Stimulated activated CD4-positive, alpha-beta T cell treated with anti-CD3 and anti-CD28 coated beads, Interleukin-1b, Interleukin-23, amount 100 ng/mL, for 24 hours (primary cell): ENCODE measurements at regions not wholly inside any gene's neighbourhood (a gene's known extent, or its start where the extent isn't known, plus 50 kb on each side); places are given as distances from the start of the nearest gene placed in this dataset.

Experiments used
- DNase-seq, 4 experiments: peaks; one replicate each; pipeline ENCODE4 v3.0.0-alpha.2; 2020; ENCODE audit warnings: low read depth in 4 of 4, low spot score in 1 of 4

DNA sequence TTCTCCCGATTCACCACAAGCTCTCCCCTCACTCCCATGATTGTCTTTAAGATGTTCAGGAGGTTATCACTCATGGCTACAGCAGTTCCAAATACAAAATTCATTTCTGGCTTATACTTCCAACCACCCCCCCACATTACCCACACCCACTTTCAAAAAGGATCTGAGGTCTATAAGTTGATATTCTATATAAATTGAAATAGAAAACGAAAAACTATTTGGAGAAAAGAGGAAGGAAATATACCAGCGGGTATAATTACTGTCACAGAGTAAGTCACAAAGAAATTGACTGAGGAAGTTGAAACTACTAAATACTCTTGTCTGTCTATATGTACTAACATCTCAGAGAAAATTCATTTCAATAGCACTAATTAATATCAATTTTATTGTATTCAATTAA lies 112.7 kb upstream of the TNFAIP3 start:
- no peak for DNase-seq

- DNase-seq, result no peak
Observed at GRCh38 chr6:137754866-137755265, 112.2 kb upstream of the TNFAIP3 start.

DNA sequence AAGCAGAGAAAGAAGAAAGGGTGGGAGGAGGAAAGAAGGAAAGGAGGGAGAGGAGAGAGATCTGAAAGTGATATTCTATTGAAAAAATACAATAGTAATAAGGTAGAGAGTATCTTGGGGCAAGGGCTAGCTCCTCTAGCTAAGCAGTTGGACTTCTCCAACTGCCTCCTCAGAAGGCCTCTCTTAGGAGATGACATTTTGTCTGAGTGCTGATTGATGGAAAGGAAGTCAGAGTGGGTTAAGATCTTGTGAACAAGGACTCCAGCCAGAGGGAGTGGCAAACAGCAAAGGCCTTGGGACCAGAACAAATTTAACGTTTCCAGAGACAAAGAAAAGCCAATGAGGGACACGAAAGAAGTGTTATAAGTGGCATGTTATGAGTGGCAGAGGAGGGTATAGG lies 111.8 kb upstream of the TNFAIP3 start:
- no peak for DNase-seq

DNA sequence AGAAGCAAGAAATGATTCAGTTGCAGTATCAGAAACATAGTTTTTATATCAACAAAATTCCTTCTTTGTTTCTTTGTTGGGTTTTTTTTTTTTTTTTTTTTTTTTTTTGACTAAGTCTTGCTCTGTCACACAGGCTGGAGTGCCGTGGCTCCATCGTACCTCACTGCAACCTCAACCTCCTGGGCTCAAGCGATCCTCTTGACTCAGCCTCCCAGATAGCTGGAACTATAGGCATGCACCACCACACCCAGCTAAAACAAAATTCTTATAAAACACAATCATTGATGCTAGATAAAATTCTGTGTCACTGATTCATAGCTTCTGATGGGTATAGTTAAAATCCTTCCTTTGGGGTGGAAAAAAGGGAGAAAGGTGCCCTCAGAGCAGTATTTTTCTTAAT lies 110.3 kb upstream of the TNFAIP3 start:
- DNase-seq, result no peak

DNA sequence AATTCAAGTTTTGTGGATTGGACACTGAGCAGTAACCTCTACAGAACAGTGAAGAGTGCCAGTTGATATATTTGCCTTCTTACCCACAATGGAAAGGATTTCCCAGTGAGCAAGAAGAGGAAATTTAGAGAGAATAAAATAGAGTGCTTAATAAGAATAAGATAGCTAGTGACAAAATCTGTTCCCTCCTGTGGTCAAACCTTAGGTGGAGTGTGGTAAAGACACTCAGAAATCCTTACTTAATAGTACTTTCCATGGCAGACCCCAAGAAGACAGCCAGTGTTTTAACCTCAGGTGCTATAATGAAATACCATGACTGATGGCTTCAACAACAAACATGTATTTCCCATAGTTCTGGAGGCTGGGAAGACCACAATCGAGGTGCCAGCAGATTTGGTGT lies 108.4 kb upstream of the TNFAIP3 start:
- no peak for DNase-seq

DNA sequence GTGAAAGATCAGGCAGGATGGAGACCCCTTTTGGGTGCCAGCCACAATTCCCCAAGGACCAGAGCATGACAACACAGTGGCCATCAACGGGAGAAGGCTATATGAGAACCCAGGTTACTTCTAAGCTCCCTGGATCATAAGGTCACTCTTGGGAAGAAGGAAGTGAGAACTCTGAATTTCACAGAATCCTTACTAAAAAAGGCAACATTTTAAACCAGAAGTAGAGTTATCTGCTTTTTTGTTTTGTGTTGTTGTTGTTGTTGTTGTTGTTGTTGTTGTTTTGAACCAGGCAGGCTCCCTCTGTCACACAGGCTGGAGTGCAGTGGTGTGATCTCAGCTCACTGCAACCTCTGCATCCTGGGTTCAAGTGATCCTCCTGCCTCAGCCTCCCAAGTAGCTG lies 107.4 kb upstream of the TNFAIP3 start:
- DNase-seq, result no peak

- DNase-seq, result no peak
Observed at GRCh38 chr6:137761072-137761471, 106.0 kb upstream of the TNFAIP3 start.

DNA sequence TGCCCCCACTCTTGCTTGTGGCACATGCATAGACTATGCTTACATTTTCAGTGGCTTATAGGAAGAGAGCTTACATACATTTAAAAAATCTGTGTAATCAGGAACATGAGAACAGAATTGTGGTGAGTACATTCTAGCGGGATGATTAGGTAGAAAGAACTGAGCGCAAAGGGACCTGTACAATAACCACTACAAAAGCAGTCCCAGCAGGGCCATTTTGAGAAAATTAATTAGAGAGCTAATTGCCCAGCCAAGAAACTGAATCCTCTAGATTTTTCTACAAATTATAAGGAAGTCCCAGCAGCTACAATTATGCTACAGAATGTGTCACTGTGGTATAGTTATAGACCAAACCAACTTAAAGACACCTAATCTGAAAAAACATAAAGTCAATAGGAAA lies 105.6 kb upstream of the TNFAIP3 start:
- DNase-seq, result no peak

DNA sequence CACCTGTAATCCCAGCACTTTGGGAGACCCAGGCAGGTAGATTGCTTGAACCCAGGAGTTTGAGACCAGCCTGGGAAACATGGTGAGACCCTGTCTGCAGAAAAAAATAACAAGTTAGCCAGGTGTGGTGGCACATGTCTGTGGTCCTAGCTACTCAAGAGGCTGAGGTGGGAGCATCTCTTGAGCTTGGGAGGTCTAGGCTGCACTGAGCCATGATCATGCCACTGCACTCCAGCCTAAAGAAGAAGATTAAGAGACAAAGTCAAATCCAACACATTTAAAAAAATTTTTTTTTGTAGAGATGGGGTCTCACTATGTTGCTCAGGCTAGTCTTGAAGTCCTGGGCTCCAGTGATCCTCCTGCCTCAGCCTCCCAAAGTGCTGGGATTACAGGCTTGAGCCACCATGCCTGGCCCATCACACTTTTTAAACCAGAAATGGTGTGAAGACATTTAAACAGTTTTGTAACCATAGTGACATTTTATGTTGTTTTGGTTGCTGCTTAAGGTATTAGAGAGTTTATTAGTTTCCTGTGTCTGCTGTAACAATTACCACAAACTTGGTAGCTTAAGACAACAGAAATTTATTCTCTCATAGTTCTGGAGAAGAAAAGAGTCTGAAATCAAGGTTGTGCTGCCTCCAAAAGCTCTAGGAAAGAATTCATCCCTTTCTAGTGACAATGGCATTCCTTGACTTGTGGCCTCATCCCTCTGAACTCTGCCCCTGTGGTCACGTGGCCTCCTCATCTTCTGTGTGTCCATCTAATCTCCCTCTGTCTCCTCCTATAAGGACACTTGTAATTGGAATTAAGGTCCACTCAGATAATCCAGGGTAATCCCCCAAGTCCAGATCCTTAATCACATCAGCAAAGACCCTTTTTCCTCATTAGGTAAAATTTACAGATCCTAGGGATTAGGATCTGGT lies 104.6 kb upstream of the TNFAIP3 start:
- no peak for DNase-seq

DNA sequence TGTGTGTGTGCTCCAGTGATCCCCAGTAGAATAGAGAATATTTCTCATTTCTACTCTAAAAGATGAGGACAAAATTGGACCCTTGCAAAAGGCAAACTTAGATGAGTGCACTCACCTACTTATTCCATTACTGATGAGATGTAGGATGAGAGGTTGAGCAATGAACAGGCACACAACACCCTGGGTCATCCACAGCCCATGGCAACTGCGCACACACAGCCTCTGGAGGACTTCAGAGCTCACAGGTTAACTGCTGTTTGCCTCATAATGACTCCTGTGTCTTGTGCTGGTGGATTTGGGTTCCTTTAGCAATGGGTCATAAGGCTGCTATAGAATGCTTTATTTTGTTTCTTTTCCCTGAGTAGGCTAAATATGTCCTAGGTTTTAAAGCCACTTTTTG lies 103.6 kb upstream of the TNFAIP3 start:
- DNase-seq, result no peak

- DNase-seq, result no peak
Observed at GRCh38 chr6:137763886-137764285, 103.2 kb upstream of the TNFAIP3 start.

DNA sequence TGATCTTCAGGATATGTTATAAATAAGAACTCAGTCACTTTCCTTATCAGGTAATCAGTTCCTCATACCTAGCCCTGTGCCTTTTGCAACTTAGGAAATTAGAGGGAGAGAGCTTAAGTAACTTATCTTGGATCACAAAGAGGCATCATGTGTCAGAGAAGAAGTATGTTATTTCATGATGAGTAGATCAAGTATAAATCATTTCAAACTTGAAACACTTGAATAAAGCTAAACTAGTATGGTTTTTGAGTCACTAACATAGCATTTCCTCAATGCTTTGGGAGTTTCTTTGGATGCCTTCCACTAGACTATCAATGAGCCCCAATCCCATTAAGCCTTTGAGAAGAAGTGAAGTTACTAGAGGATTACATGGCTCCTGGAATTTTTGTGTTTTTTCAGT lies 102.6 kb upstream of the TNFAIP3 start:
- DNase-seq, result no peak

GRCh38 chr6:137765059-137765458 lies 102.0 kb upstream of the TNFAIP3 start:
- no peak for DNase-seq

GRCh38 chr6:137766596-137767370 lies 100.3 kb upstream of the TNFAIP3 start:
- DNase-seq, result no peak

GRCh38 chr6:137767465-137767864 lies 99.6 kb upstream of the TNFAIP3 start:
- no peak for DNase-seq

DNA sequence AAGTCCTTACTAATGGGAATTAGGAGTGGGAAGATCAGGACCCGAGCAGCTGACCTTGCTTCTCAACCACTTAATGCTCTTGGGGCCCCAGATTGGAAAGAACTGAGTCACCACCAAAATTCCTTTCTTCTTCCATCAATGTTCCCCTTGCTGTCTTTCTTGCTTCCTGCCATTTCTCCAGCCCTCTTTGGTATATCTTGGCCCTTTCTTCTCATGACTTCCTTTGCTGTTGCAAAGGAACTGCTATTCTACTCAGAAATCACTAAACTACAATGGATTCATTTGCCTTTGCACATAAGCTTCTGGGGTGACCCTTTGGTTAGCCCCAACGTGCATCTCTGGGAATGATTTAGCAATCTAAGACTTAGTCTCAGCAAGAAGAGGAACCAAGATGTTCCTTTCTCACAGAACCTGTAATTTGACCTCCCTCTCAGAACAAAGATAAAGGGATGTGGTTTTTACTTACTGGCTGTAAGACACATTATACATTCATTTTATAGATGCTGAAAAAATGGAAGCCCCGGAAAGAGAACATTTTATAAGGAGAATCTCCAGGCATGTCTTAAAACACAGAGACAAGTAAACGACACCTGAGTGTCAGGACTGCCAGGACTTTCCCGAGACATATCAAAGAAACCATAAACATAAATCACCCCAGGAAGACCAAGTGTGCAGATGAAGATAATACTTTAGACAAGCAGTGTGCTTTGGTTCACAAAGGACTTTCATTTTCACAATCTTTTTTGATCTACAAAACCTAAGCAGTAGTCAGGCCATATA lies 99.0 kb upstream of the TNFAIP3 start:
- DNase-seq, result no peak

GRCh38 chr6:137768935-137769334 lies 98.1 kb upstream of the TNFAIP3 start:
- no peak for DNase-seq

- DNase-seq, result no peak
Observed at GRCh38 chr6:137769797-137770362, 97.2 kb upstream of the TNFAIP3 start.

DNA sequence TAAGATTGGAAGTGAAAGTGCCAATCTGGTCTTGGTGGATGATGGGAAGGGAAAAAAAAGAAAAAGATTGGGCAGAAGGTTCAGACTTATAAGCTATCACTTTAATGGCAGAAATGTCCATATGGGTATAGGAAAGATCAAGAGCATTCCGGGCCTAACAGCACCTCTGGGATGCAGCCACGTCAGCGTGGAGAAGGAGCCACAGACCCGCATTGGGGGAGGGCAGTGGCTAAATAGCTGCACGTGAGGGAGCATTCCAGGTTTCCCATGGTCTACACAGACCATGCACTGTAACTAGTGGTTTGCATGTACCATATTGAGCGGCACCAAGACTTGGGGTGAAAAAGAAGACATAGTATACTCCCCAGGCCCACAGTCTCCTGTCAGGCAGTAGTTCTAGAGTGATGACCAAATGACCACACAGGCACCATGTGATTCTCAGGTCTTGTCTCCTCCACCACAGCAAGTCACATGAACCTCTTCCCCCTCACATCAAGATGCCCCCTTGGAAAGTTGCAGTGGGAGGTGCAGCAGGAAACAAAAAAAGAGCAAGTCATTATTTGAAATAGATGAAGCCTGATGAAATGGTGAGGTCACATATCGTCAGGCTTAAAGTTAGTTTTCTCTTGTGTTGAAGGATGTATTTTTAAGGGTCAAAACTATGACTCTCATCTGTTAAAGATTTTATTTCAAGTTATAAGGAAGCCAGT lies 94.4 kb upstream of the TNFAIP3 start:
- no peak for DNase-seq

DNA sequence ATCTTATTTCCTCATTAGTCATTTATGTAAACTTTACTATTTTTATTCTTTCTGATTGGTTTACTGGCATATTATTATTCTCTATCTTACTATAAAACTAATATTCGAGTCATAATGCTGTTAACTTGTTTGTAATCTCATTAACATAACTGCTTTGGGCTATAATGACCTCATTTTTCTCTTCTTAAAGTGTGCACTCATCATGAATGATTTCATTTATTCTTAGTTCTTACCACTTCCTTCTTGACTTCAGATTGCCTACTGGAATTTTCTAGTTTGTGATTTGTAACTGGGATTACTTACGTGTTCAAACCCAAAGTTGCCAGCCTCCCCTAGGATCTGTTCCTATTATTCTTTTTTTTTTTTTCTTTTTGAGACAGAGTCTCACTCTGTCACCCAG lies 91.8 kb upstream of the TNFAIP3 start:
- DNase-seq, result no peak

DNA sequence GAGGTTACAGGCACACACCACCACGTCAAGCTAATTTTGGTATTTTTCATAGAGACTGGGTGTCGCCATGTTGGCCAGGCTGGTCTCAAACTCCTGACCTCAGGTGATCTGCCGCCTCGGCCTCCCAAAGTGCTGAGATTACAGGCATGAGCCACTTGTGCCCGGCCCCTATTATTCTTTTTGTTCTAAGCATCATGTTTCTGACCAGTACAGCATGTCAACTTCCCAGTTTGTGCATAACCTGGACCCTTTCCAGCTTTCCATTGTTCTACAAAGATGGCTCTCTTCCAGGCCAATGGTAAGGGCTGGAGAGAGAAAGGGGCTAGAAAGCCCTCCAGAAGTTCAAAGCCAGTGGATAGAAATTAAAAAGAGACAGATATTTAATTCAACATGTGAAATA lies 91.3 kb upstream of the TNFAIP3 start:
- DNase-seq, result no peak
